Keratinocyte (primary cell): ENCODE measurements at regions not wholly inside any gene's neighbourhood (a gene's known extent, or its start where the extent isn't known, plus 50 kb on each side); places are given as distances from the start of the nearest gene placed in this dataset.

Source experiments
- DNase-seq: peaks from one replicate; pipeline ENCODE4 v3.0.0-alpha.2; 2011; ENCODE audit warnings: low read depth, missing footprints, low spot score
- FAIRE-seq: peaks from 2 replicates; lab custom pipeline; 2011; peaks lifted over from hg19 to GRCh38; lab: Jason Lieb, UNC
- H2AFZ ChIP-seq: 2 replicates; pipeline ENCODE4 v1.6.0; 2012; ENCODE audit warnings: low read length, control low read depth, inconsistent platforms; ENCODE audit not compliant: control insufficient read depth
- H3K27ac ChIP-seq: 2 replicates; pipeline ENCODE4 v1.5.1; 2011; ENCODE audit warnings: low read length; ENCODE audit not compliant: control insufficient read depth, insufficient read depth
- H3K27me3 ChIP-seq: 3 replicates; pipeline ENCODE4 v1.6.0; 2011; ENCODE audit warnings: low read length; ENCODE audit not compliant: control insufficient read depth, insufficient read depth; ENCODE audit errors: extremely low read depth
- H3K36me3 ChIP-seq, 2 experiments: 2 replicates in 1 of 2; 3 replicates in 1 of 2; pipeline ENCODE4 v1.5.1; 2011; ENCODE audit warnings: low read length in 2 of 2, mild to moderate bottlenecking in 1 of 2; ENCODE audit not compliant: control insufficient read depth in 2 of 2, insufficient read depth in 2 of 2; ENCODE audit errors: extremely low read depth in 1 of 2
- H3K4me1 ChIP-seq: 3 replicates; pipeline ENCODE4 v1.5.1; 2011; ENCODE audit warnings: low read length; ENCODE audit not compliant: control insufficient read depth, insufficient read depth; ENCODE audit errors: extremely low read depth
- H3K4me2 ChIP-seq: 3 replicates; pipeline ENCODE4 v1.6.0; 2011; ENCODE audit warnings: low read depth, low read length; ENCODE audit not compliant: control insufficient read depth, insufficient read depth; ENCODE audit errors: extremely low read depth
- H3K4me3 ChIP-seq, 3 experiments: fragments of 200-600 bp in 1 of 3; sonication (generic) in 1 of 3; 2 replicates in 2 of 3; 3 replicates in 1 of 3; pipeline ENCODE4 v1.5.1; 2011 to 2016; ENCODE audit warnings: low read length in 3 of 3, mild to moderate bottlenecking in 3 of 3, control low read depth in 2 of 3, inconsistent platforms in 1 of 3, low read depth in 1 of 3, mixed read lengths in 1 of 3, mixed run types in 1 of 3, moderate library complexity in 1 of 3; ENCODE audit not compliant: control insufficient read depth in 2 of 3, insufficient read depth in 2 of 3; ENCODE audit errors: extremely low read depth in 1 of 3
- H3K79me2 ChIP-seq: 2 replicates; pipeline ENCODE4 v1.6.0; 2012; ENCODE audit warnings: low read length; ENCODE audit not compliant: control insufficient read depth, insufficient read depth
- H3K9ac ChIP-seq: 3 replicates; pipeline ENCODE4 v1.6.0; 2011; ENCODE audit warnings: low read length; ENCODE audit not compliant: control insufficient read depth, insufficient read depth; ENCODE audit errors: extremely low read depth
- H3K9me1 ChIP-seq: 3 replicates; pipeline ENCODE4 v1.6.0; 2011; ENCODE audit warnings: low read length; ENCODE audit not compliant: control insufficient read depth, insufficient read depth; ENCODE audit errors: extremely low read depth
- H3K9me3 ChIP-seq: 2 replicates; pipeline ENCODE4 v1.5.1; 2012; ENCODE audit warnings: low read depth, low read length; ENCODE audit not compliant: control insufficient read depth
- H4K20me1 ChIP-seq: 3 replicates; pipeline ENCODE4 v1.6.0; 2011; ENCODE audit warnings: low read length; ENCODE audit not compliant: control insufficient read depth, insufficient read depth; ENCODE audit errors: extremely low read depth
- EZH2 ChIP-seq: IDR thresholded peaks from one replicate; pipeline ENCODE4 v1.6.1; 2012; ENCODE audit warnings: inconsistent platforms, mild to moderate bottlenecking, low read length, moderate library complexity
- dilution Hi-C: fragments of 300-500 bp; cut with MboI; formaldehyde crosslinking; loops from one replicate; pipeline ENCODE4 v1.7.0; 2020; ENCODE audit warnings: low sequenced_read_pairs; ENCODE audit not compliant: extremely low pct_ligation_motif_present
- TF ChIP-seq, protein P1 (sequence below), 3 experiments: IDR thresholded peaks in 1 of 3; conservative IDR thresholded peaks in 1 of 3; optimal IDR thresholded peaks in 1 of 3; 2 replicates in 2 of 3; 3 replicates in 1 of 3; pipeline versions ENCODE3 to v1.5.1; 2011; ENCODE audit warnings: low read length in 3 of 3, mild to moderate bottlenecking in 3 of 3, moderate library complexity in 2 of 3, control low read depth in 1 of 3, inconsistent platforms in 1 of 3; ENCODE audit not compliant: insufficient read depth in 2 of 3; ENCODE audit errors: extremely low read depth in 1 of 3

DNA sequence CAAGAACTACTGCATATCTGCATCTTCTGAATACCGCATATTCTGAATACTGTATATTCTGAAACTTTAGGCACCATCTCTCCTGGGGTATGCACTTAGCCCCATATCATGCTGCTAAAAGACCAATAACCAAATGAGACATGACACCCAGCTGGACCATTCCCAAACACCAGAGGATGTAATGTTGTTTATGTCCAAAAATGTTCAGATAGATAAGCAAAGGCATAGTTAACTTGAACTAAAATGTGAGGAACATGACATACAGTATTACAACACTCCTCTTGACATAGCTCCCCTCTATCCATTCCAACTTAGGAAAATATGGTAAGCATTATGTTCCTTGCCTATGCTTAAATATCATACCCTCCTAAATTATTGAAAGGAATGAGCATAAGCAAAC, 127.3 kb downstream of the TENT5A start:
- DNase-seq (no peak), FAIRE-seq (no peak)
- Histone ChIP-seq H3K27me3 (no peaks in the 10 kb centered on the region), H2AFZ (no peak overlapping the region), H3K79me2 (no peaks in the 10 kb centered on the region), H3K4me3 (no peak overlapping the region), H3K36me3 (no peaks in the 10 kb centered on the region), H3K27ac (no peak overlapping the region), H3K9ac (no peak overlapping the region), H3K4me2 (no peak overlapping the region), H3K9me3 (no peaks in the 10 kb centered on the region), H3K9me1 (no peaks in the 10 kb centered on the region), H4K20me1 (no peaks in the 10 kb centered on the region), H3K4me1 (no peaks in the 10 kb centered on the region)
- no peak for TF ChIP-seq EZH2
- TF ChIP-seq, protein P1, sequence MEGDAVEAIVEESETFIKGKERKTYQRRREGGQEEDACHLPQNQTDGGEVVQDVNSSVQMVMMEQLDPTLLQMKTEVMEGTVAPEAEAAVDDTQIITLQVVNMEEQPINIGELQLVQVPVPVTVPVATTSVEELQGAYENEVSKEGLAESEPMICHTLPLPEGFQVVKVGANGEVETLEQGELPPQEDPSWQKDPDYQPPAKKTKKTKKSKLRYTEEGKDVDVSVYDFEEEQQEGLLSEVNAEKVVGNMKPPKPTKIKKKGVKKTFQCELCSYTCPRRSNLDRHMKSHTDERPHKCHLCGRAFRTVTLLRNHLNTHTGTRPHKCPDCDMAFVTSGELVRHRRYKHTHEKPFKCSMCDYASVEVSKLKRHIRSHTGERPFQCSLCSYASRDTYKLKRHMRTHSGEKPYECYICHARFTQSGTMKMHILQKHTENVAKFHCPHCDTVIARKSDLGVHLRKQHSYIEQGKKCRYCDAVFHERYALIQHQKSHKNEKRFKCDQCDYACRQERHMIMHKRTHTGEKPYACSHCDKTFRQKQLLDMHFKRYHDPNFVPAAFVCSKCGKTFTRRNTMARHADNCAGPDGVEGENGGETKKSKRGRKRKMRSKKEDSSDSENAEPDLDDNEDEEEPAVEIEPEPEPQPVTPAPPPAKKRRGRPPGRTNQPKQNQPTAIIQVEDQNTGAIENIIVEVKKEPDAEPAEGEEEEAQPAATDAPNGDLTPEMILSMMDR (optimal IDR thresholded peaks at IDR 0.05 in 1 of 3, IDR thresholded peaks at IDR 0.05 in 1 of 3, conservative IDR thresholded peaks at IDR 0.05 in 1 of 3; ENCODE audit: extremely low read depth in 1 of 3, insufficient read depth in 2 of 3, low read length in 3 of 3): no peak
- dilution Hi-C loops: no loop called here

DNA sequence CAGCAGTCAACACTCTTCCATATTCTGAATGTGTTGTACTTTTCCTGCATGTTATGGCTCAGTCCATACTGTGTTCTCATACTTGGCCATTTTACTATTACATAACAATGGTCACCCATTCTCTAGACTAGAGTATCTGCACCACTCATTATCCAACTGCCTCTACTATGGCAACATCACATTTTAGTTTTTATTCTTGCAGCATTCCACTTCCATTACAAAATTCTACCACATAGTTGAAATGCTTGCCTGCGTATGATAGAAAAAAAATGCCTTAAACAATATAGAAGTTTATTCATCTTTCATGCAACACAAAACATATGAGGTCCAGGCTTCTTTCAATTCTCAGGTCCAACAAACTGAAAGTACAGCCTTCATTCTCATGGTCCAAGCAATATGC, 128.0 kb downstream of the TENT5A start:
- DNase-seq: no peak
- H3K4me2 ChIP-seq: no peak overlapping the region
- H3K9me3 ChIP-seq: no peaks in the 10 kb centered on the region
- no peaks in the 10 kb centered on the region for H3K9me1 ChIP-seq
- TF ChIP-seq EZH2: no peak
- TF ChIP-seq, protein P1 (optimal IDR thresholded peaks at IDR 0.05 in 1 of 3, IDR thresholded peaks at IDR 0.05 in 1 of 3, conservative IDR thresholded peaks at IDR 0.05 in 1 of 3; ENCODE audit: extremely low read depth in 1 of 3, insufficient read depth in 2 of 3, low read length in 3 of 3): no peak
- no peaks in the 10 kb centered on the region for H4K20me1 ChIP-seq
- FAIRE-seq: no peak
- dilution Hi-C loops: no loop called here
- H3K4me1 ChIP-seq: no peaks in the 10 kb centered on the region
- H3K36me3 ChIP-seq: no peaks in the 10 kb centered on the region
- H3K79me2 ChIP-seq: no peaks in the 10 kb centered on the region
- H3K9ac ChIP-seq: no peak overlapping the region
- H2AFZ ChIP-seq: no peak overlapping the region
- no peak overlapping the region for H3K27ac ChIP-seq
- no peaks in the 10 kb centered on the region for H3K27me3 ChIP-seq
- H3K4me3 ChIP-seq: no peak overlapping the region
